Breast epithelium (tissue), 3 donors: ENCODE measurements at regions not wholly inside any gene's neighbourhood (a gene's known extent, or its start where the extent isn't known, plus 50 kb on each side); places are given as distances from the start of the nearest gene placed in this dataset.

Experiments used
- CTCF ChIP-seq, 3 donors: fragments of 450-650 bp; IDR thresholded peaks; one replicate each; pipeline ENCODE4 v1.5.1; 2016 to 2017; ENCODE audit warnings: antibody characterized with exemption in 3 of 3, mild to moderate bottlenecking in 3 of 3, moderate library complexity in 3 of 3
- POLR2AphosphoS5 ChIP-seq, 3 donors: sonication (generic); formaldehyde crosslinking; IDR thresholded peaks; one replicate each; pipeline ENCODE4 v1.6.1; 2017; ENCODE audit warnings: antibody characterized with exemption in 3 of 3

- TF ChIP-seq POLR2AphosphoS5 (IDR thresholded peaks at IDR 0.05) (no peak), CTCF (IDR thresholded peaks at IDR 0.05) (no peak)
These were observed 58.4 kb upstream of the SHC3 start for GRCh38 chr9:89236955-89237573.
